ENCODE measurements at regions not wholly inside any gene's neighbourhood (a gene's known extent, or its start where the extent isn't known, plus 50 kb on each side); places are given as distances from the start of the nearest gene placed in this dataset.

DNA sequence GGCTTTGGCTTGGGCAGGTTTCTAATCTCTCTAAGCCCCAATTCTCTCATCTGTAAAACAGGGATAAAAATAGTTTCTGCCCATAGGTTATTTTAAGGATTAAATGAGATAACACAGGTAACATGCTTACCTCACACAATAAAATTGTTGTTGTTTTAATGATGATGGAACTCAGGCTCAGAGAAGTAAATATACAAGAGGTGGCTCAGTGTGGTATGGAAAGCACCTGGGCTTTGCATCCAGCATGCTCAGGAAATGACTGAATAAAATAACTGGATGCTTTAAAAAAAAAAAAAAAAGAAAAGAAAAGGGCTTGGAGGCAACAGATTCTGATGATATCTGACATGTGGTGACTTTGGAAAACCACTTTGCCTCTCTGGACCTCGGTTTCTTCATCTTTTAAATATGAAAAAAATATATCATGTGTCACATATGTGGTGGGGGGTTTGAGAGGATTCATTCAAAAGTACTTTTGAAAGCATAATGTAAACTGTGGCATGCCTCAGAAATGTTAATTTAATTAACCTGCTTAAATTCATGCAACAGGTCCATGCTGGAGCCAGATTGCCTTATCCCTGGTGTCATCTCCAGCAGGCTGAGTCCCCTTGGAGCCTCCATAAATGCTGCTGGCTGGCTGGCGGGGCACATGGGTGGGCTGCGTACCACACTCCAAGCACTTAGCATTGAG lies 112.8 kb upstream of the CDC42EP3 start:
- Histone ChIP-seq H3K27ac (ENCODE audit: low read length) (no peak overlapping the region), H4K20me1 (ENCODE audit: insufficient read depth, low read length) (no peaks in the 10 kb centered on the region), H3K4me3 (ENCODE audit: low read depth in 1 of 2, low read length in 2 of 2) (no peak overlapping the region), H3K79me2 (ENCODE audit: insufficient read depth, low read length) (no peaks in the 10 kb centered on the region), H3K9ac (ENCODE audit: low read depth, low read length) (no peak overlapping the region), H3K36me3 (ENCODE audit: insufficient read depth, low read length) (no peaks in the 10 kb centered on the region), H3K4me2 (ENCODE audit: insufficient read depth, low read length) (no peak overlapping the region), H3K4me1 (ENCODE audit: insufficient read depth, low read length) (no peaks in the 10 kb centered on the region), H3K9me3 (ENCODE audit: insufficient read depth, low read length, severe bottlenecking) (no peaks in the 10 kb centered on the region), H2AFZ (ENCODE audit: low read depth, low read length) (no peak overlapping the region), H3K27me3 (ENCODE audit: insufficient read depth, low read length, poor library complexity) (no peaks in the 10 kb centered on the region)
- DNase-seq: no peak
- TF ChIP-seq, protein P1, sequence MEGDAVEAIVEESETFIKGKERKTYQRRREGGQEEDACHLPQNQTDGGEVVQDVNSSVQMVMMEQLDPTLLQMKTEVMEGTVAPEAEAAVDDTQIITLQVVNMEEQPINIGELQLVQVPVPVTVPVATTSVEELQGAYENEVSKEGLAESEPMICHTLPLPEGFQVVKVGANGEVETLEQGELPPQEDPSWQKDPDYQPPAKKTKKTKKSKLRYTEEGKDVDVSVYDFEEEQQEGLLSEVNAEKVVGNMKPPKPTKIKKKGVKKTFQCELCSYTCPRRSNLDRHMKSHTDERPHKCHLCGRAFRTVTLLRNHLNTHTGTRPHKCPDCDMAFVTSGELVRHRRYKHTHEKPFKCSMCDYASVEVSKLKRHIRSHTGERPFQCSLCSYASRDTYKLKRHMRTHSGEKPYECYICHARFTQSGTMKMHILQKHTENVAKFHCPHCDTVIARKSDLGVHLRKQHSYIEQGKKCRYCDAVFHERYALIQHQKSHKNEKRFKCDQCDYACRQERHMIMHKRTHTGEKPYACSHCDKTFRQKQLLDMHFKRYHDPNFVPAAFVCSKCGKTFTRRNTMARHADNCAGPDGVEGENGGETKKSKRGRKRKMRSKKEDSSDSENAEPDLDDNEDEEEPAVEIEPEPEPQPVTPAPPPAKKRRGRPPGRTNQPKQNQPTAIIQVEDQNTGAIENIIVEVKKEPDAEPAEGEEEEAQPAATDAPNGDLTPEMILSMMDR (IDR thresholded peaks at IDR 0.05; ENCODE audit: borderline replicate concordance, extremely low read depth, low read length, poor library complexity, severe bottlenecking): no peak
- TF ChIP-seq EZH2 (IDR thresholded peaks at IDR 0.05; ENCODE audit: borderline replicate concordance, low read depth, low read length, severe bottlenecking): no peak
- ATAC-seq (ENCODE audit: insufficient read depth, low read depth): no peak

DNA sequence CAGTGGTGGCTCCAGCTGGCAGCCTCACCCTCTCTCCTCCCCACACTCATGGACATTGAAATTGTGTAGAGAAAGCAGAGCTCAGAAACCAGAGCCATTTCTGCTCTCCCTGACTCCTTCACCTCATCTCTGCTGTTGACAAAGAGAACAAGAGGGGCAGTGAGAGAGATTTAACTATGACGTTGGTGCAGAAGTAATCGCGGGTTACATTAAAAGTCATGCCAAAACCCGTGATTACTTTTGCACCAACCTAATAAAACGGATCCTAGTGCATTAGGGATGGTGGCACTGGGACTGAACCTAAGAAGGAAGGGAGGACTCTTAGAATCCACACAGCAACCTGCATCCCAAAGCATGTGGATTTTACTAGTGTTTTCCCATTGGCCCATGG lies 113.3 kb upstream of the CDC42EP3 start:
- no peak for ATAC-seq (ENCODE audit: insufficient read depth, low read depth)
- Histone ChIP-seq H3K36me3 (ENCODE audit: insufficient read depth, low read length) (no peaks in the 10 kb centered on the region), H3K4me2 (ENCODE audit: insufficient read depth, low read length) (no peak overlapping the region), H3K27ac (ENCODE audit: low read length) (no peak overlapping the region), H3K9ac (ENCODE audit: low read depth, low read length) (no peak overlapping the region), H2AFZ (ENCODE audit: low read depth, low read length) (no peak overlapping the region), H3K4me1 (ENCODE audit: insufficient read depth, low read length) (no peaks in the 10 kb centered on the region), H3K9me3 (ENCODE audit: insufficient read depth, low read length, severe bottlenecking) (no peaks in the 10 kb centered on the region), H3K79me2 (ENCODE audit: insufficient read depth, low read length) (no peaks in the 10 kb centered on the region), H4K20me1 (ENCODE audit: insufficient read depth, low read length) (no peaks in the 10 kb centered on the region), H3K4me3 (ENCODE audit: low read depth in 1 of 2, low read length in 2 of 2) (no peak overlapping the region), H3K27me3 (ENCODE audit: insufficient read depth, low read length, poor library complexity) (no peaks in the 10 kb centered on the region)
- no peak for DNase-seq
- no peak for TF ChIP-seq EZH2 (IDR thresholded peaks at IDR 0.05; ENCODE audit: borderline replicate concordance, low read depth, low read length, severe bottlenecking)
- TF ChIP-seq, protein P1 (IDR thresholded peaks at IDR 0.05; ENCODE audit: borderline replicate concordance, extremely low read depth, low read length, poor library complexity, severe bottlenecking): no peak

DNA sequence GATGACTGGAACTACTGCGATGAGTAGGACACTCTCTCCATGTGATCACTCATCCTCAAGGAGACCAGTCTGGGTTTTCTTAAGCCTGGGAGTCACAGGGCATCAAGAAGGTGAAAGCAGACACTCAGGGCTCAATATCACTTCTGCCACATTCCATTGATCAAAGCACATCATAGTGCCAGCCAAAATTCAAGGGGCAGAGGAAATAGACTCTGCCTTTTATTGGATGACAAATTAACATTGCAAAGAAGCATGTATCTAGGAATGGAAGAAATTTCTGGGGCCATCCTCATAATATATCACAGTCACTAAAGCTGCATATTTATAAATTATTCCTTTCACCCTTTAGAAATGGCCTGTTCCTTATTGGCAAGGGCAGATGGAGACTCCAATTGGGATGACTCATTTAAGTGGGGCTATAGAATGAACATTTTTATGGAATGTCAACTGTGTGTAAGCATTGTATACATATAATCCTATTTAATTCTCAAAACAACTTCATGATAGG lies 114.8 kb upstream of the CDC42EP3 start:
- H4K20me1 ChIP-seq (ENCODE audit: insufficient read depth, low read length): no peaks in the 10 kb centered on the region
- H3K79me2 ChIP-seq (ENCODE audit: insufficient read depth, low read length): no peaks in the 10 kb centered on the region
- no peaks in the 10 kb centered on the region for H3K27me3 ChIP-seq (ENCODE audit: insufficient read depth, low read length, poor library complexity)
- TF ChIP-seq, protein P1 (IDR thresholded peaks at IDR 0.05; ENCODE audit: borderline replicate concordance, extremely low read depth, low read length, poor library complexity, severe bottlenecking): no peak
- TF ChIP-seq EZH2 (IDR thresholded peaks at IDR 0.05; ENCODE audit: borderline replicate concordance, low read depth, low read length, severe bottlenecking): no peak
- H3K4me2 ChIP-seq (ENCODE audit: insufficient read depth, low read length): no peak overlapping the region
- no peak overlapping the region for H3K9ac ChIP-seq (ENCODE audit: low read depth, low read length)
- DNase-seq: no peak
- H3K9me3 ChIP-seq (ENCODE audit: insufficient read depth, low read length, severe bottlenecking): no peaks in the 10 kb centered on the region
- H3K27ac ChIP-seq (ENCODE audit: low read length): no peak overlapping the region
- no peak for ATAC-seq (ENCODE audit: insufficient read depth, low read depth)
- no peaks in the 10 kb centered on the region for H3K36me3 ChIP-seq (ENCODE audit: insufficient read depth, low read length)
- no peak overlapping the region for H3K4me3 ChIP-seq (ENCODE audit: low read depth in 1 of 2, low read length in 2 of 2)
- H2AFZ ChIP-seq (ENCODE audit: low read depth, low read length): no peak overlapping the region
- H3K4me1 ChIP-seq (ENCODE audit: insufficient read depth, low read length): no peaks in the 10 kb centered on the region

Measured in DND-41 (cell line).